K562 (cell line): ENCODE measurements at regions not wholly inside any gene's neighbourhood (a gene's known extent, or its start where the extent isn't known, plus 50 kb on each side); places are given as distances from the start of the nearest gene placed in this dataset.

Experiments
- CEBPG ChIP-seq, 3 experiments: fragments of 200-800 bp in 1 of 3; sonication (Bioruptor generic) in 1 of 3; sonication (generic) in 1 of 3; formaldehyde crosslinking in 1 of 3; IDR thresholded peaks in 2 of 3; conservative IDR thresholded peaks in 1 of 3; 2 replicates each; pipeline versions ENCODE4 v1.6.1 to v1.8.0; 2016 to 2022; ENCODE audit warnings: missing compliant biosample characterization in 2 of 3, missing genetic modification characterization in 2 of 3, mild to moderate bottlenecking in 1 of 3, missing genetic modification reagents in 1 of 3
- GTF3C2 ChIP-seq: IDR thresholded peaks from 3 replicates; pipeline ENCODE4 v1.6.1; 2011; ENCODE audit warnings: borderline replicate concordance, mild to moderate bottlenecking, moderate library complexity; ENCODE audit not compliant: insufficient read length; ENCODE audit errors: extremely low read depth
- SMC3 ChIP-seq: conservative IDR thresholded peaks from 2 replicates; pipeline ENCODE4 v1.6.1; 2011; ENCODE audit warnings: low read depth, low read length, improper control_type of control experiment; ENCODE audit not compliant: insufficient read depth

GRCh38 chr4:124065936-124066335 lies 646.6 kb downstream of the ANKRD50 start:
- TF ChIP-seq CEBPG (CRISPR knock-in tag; IDR thresholded peaks at IDR 0.05) (no peak), CEBPG (tag; conservative IDR thresholded peaks at IDR 0.05 in 1 of 2, IDR thresholded peaks at IDR 0.05 in 1 of 2) (no peak), GTF3C2 (no peak), SMC3 (no peak)
